AG04450 (cell line): ENCODE measurements at regions not wholly inside any gene's neighbourhood (a gene's known extent, or its start where the extent isn't known, plus 50 kb on each side); places are given as distances from the start of the nearest gene placed in this dataset.

ENCODE experiments used
- CTCF ChIA-PET: fragments of 300-600, 350-600 bp; formaldehyde crosslinking; extraction: SDS; loops from one replicate; lab custom pipeline; 2022; ENCODE audit warnings: antibody characterized with exemption, inconsistent platforms; lab: Charles Lee
- POLR2A ChIA-PET: fragments of 350-600 bp; formaldehyde crosslinking; extraction: SDS; loops from one replicate; lab custom pipeline; 2021; ENCODE audit warnings: antibody characterized with exemption, inconsistent platforms; lab: Yijun Ruan, JAX
- DNase-seq: peaks from one replicate; pipeline ENCODE4 v3.0.0-alpha.2; 2011; ENCODE audit warnings: low read depth, low spot score
- H3K27ac ChIP-seq: one replicate; pipeline ENCODE4 v1.5.1; 2012; ENCODE audit warnings: low read depth, low read length, control low read depth
- H3K27me3 ChIP-seq: one replicate; pipeline ENCODE4 v1.6.0; 2012; ENCODE audit warnings: low read length; ENCODE audit not compliant: control insufficient read depth, insufficient read depth
- H3K4me3 ChIP-seq: 2 replicates; pipeline ENCODE4 v1.5.1; 2011; ENCODE audit warnings: mild to moderate bottlenecking, low read depth, low read length, control low read depth
- H3K9me3 ChIP-seq: 2 replicates; pipeline ENCODE4 v1.5.1; 2012; ENCODE audit warnings: low read length; ENCODE audit not compliant: control insufficient read depth, insufficient read depth
- CTCF ChIP-seq: IDR thresholded peaks from 2 replicates; pipeline ENCODE4 v1.5.1; 2011; ENCODE audit warnings: low read depth, low read length, control low read depth, inconsistent platforms

DNA sequence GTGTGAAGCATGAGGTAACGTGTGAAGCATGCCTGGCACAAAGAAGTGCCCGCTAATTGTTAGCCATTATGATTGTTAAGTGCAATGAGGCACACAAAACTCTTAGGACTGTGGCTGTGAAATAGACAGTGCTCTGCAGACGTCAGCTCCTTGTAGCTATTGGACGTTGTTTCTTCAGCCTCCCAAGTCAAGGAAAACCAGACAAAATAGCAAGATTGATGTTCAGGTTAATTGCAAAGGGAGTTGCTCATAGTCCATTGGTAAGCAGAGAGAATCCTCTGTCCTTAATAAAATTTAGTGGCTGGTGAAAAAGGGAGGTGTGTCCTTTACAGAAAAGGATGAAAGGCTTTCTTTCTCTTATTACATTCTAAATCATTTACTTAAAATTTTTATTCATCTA, 54.6 kb upstream of the MBP start:
- no peak overlapping the region for H3K4me3 ChIP-seq
- CTCF ChIA-PET, result no interaction called here
- H3K9me3 ChIP-seq, result peaks cover 15% of the 10 kb centered on the region
- POLR2A ChIA-PET, result no interaction called here
- H3K27me3 ChIP-seq, result peaks cover 5% of the 10 kb centered on the region
- no peak for TF ChIP-seq CTCF
- DNase-seq, result no peak
- H3K27ac ChIP-seq, result no peak overlapping the region

DNA sequence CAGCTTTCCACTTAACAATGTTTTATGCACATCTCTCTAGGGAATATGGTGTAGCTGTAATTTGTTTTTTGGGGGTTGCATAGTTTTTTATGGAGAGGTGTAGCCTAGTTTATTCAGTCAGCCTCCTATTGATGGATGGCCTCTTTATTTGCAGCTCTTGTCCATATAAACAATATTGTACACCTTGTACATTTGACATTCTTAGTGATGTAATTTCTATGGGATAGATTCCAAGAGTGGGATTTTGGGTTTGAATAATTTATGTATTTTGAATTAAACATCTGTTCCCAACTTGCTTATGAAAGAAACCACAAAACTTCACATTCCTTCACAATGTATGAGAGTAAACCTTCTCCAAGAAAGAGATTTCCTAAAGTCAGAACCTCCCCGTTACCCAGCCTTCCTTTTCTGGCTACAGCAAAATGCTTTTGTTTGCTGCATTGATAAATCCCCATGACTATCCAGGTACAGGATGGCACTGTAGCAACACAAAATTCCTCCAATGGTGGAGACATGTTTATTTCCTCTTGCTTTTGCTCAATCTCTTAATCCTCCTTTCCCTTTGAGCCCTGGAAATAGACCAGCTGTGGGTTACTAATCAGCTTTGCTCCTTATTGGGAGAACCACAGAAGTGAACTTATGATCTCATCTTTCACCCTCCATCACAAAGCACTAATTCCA, 58.4 kb upstream of the GALR1 start:
- Histone ChIP-seq H3K27me3 (peaks cover 10% of the 10 kb centered on the region), H3K27ac (no peak overlapping the region), H3K9me3 (peaks cover 2% of the 10 kb centered on the region; the same call in 1 of the 2 replicates), H3K4me3 (no peak overlapping the region)
- ChIA-PET POLR2A (interaction anchor here (0.6 to 1.1 kb wide), 3 partner anchors 77 to 680 kb away, joined by 3 to 5 read pairs (median 4); no protein-coding TSS in a partner anchor), CTCF (interaction anchor here (1.9 to 2.3 kb wide), 2 partner anchors 16 to 20 kb away, joined by 4 to 16 read pairs; no protein-coding TSS in a partner anchor)
- no peak for TF ChIP-seq CTCF
- DNase-seq, result peak; percentile 53

DNA sequence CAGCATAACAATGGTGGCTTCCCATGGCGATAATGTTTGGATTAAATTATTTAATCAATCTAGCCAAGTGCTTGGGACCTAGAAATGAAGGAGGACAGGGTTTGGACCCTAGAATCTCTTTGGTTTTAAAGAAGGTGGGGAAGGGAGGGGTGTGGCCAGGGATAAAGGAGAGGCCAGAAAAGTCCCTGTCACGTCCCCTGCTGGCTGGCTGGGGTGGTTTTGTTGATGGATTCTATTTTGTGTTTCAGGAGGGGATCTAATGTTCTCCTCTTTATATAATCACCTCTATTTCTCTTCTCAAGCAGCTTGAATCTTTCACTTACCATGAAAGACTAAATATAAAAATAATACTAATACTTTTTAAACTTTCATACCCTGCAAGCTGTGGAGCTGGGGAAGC, 52.6 kb upstream of the GALR1 start:
- POLR2A ChIA-PET, result no interaction called here
- H3K9me3 ChIP-seq, result peaks cover 4% of the 10 kb centered on the region; the same call in 1 of the 2 replicates
- H3K4me3 ChIP-seq, result no peak overlapping the region
- no peak overlapping the region for H3K27ac ChIP-seq
- H3K27me3 ChIP-seq, result peaks cover 8% of the 10 kb centered on the region
- CTCF ChIA-PET, result no interaction called here
- TF ChIP-seq CTCF, result peak; percentile 13; the same call in 1 of the 2 replicates
- no peak for DNase-seq

- H3K27ac ChIP-seq, result no peak overlapping the region
- peaks cover 4% of the 10 kb centered on the region; the same call in 1 of the 2 replicates for H3K9me3 ChIP-seq
- POLR2A ChIA-PET, result no interaction called here
- H3K4me3 ChIP-seq, result no peak overlapping the region
- no peak for TF ChIP-seq CTCF
- peaks cover 8% of the 10 kb centered on the region for H3K27me3 ChIP-seq
- CTCF ChIA-PET, result interaction anchor here (0.6 to 1.0 kb wide), 2 partner anchors 13 to 450 kb away, joined by 3 to 4 read pairs; no protein-coding TSS in a partner anchor
- no peak for DNase-seq
Observed at GRCh38 chr18:77198663-77199062, 51.0 kb upstream of the GALR1 start.

GRCh38 chr18:77199707-77200106, 49.9 kb upstream of the GALR1 start:
- no peak for TF ChIP-seq CTCF
- ChIA-PET CTCF (interaction anchor here (1.4 to 1.6 kb wide), 2 partner anchors 12 to 199 kb away, joined by 4 to 5 read pairs; no protein-coding TSS in a partner anchor), POLR2A (interaction anchor here (0.6 kb wide), 1 partner anchor 91 kb away, joined by 3 read pairs; no protein-coding TSS in a partner anchor)
- Histone ChIP-seq H3K27ac (no peak overlapping the region), H3K9me3 (peaks cover 7% of the 10 kb centered on the region; the same call in 1 of the 2 replicates), H3K4me3 (no peak overlapping the region), H3K27me3 (peaks cover 5% of the 10 kb centered on the region)
- DNase-seq, result no peak
